Activated CD4-positive, alpha-beta T cell treated with anti-CD3 and anti-CD28 coated beads, Interleukin-2, Interleukin-6, amounts not matched to agents 100 ng/mL and 50 ng/mL, durations not matched to agents 16 hours and 8 hours (primary cell): ENCODE measurements at regions not wholly inside any gene's neighbourhood (a gene's known extent, or its start where the extent isn't known, plus 50 kb on each side); places are given as distances from the start of the nearest gene placed in this dataset.
A peak's percentile ranks its signal among the peaks of the same experiment; 100 is the strongest.

Source experiments
- DNase-seq: peaks from one replicate; pipeline ENCODE4 v3.0.0-alpha.2; 2020

DNA sequence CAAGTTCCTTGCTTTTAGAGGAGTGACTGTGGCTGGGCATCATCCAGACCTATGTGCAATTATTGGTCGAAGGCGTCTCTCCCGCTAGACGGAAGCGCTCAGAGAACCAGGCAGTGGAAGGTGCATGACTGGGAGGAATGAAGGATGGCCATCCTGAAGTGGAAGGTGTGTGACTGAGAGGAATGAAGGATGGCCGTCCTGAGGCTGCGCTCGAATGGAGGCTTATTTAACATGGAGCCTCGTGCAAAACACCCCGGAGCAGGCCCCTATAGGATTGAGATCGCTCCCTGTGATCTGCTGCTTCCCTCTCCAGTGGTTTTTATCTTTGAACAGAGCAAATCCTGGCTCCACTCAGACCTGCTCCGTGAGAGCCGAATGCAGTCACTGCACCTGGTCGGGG lies 140.2 kb upstream of the ID2 start:
- DNase-seq: no peak

DNA sequence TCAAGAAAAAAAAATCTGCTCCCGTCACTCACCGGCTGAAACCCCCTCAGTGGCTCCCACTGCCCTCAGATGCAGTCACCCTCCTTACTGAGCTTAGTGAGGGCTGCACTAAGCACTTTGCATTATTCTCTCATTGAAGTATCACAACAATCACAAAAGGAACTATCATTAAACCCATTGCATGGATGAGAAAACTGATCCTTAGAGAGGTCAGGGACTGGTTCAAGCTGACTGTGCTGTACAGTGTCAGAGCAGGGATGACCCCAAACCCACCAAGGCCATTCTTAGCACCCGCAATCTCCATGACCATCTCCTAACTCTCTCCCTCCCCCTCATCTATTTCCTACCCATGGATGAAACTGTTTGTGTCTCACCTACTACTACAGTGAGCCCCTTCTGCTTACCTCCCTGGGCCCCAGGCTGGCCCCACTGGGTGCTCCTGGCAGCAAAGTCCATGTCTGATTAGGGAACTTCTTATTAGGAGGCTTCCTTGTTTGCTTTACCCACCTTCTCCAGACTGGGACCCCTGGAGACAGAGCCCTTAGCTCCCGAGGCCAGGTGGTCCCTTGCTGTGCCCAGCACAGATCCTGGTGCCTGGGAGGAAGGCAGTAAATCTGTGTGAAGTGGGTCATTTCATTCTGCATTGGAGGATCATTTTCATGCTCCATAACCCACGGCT lies 139.3 kb upstream of the ID2 start:
- DNase-seq: no peak

DNA sequence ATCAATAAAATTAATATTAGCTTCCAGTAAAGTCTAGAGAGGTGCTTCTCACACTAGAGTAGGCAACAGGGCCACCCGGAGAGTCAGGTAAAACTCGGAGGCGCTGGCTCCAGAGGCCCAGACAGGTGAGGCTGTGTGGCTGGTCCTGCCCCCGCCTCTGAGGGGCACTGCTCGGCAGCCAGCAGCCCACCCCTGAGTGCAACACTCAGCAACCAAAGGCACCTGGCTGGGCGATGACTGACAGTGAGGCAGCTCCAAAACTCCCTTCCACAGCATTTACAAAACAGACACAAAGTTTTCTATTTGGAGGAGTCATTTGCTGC lies 138.8 kb upstream of the ID2 start:
- no peak for DNase-seq

DNA sequence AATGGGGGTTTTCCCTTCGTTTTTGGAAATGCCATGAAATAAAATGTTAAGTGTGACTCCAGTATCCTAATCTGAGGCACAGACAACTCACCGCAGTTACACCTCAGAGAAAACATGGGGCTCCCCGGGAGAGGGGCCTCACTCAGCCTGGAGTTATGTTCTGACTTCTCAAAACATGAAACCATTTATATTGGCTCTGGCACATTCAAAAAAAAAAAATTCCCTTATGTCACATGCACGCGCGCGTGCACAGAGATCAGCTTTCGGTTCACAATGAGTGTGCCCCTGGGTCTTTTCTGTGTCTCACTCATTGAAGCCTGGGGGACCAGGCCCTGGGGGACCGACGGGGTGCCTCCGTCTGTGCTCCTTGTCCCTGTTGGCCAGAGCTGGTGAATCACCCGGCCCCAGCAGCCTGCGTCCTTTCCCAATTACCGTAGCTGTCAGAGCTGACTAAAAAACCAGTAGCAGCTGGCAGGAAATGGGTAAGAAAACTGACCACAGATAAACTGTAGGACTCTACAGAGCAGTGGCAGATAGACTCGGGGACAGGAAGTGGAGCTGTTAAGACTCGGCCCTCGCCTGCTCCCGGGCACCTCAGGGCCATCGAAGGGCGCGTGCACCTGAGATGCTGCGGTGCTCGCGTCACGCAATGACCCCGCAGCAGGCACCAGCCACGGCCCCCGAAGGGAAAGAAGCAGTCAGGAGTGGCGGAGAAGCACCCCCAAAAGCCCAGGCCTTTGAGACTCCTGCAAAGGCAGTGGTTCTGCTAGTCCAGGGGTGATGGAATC lies 138.3 kb upstream of the ID2 start:
- peak; percentile 95 for DNase-seq

DNA sequence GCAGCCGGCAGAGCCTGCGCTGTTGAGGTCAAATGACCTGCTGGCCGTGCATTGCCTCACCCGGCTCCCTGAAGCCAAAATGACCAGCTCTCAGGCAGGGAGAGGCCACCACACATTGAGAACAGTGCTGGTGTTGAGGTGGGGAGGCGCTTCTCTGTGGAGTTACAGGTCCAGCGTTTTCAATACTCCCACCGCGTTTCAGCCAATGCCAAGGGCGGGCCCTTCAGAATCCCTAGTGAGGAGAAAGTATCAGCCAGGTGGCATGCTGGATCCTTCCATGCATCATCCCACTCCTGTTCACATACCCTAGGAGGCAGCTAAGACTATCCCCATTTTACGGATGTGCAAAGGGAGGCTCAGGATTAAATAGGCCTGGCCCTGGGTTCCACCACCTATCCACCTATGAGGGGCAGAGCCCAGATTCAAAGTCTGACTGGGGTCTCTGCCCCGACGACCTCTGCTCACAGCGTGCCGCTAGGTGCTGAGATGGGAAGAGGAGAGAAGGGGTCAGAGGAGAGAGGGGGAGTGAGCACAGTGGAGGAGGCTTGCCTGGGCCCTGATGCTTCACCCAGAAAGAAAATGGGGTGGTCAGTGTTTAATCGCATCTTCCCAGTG lies 137.6 kb upstream of the ID2 start:
- no peak for DNase-seq

DNA sequence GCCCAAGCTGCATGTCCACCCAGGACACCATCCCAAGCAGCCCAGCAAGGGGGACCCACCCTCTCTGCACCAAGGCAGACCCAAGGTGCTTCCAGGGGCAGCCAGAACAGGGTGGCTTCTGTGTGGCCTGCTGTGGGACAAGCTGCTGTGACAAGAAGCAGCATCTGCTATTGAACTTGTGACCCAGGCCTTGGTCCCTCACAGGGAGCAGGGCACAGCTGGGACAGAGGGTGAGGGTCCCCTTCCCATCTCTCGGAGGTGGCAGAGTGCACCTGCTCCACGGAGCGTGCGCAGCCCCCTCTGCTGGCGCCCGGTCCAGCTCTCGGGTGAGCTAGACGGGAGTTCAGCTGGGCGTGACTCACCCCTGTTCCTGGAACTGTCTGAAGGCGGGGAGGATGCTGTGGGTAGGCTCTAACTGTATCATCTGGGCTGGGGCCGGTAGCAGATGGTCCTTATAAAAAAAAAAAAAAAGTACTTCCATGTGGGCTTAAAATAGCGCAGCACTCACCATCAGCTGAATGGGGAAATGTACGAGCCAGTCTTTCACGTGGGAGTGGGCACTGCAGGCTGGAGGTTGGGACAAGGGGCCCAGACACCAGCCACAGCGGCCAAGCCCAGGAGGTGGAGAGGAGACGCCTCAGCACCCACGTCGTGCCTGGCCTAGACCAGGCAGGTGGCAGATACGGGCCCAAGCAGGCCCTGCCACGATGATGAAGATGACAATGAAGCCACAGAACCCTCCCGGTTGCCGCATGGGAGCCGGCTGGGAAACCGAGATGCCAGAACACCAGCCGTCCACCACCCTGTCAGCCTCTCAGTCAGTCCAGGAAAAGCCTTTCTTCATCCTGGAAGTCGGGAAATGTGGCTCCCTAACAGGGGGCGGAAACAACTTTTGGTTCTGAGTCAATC lies 136.8 kb upstream of the ID2 start:
- DNase-seq: peak; percentile 96

DNA sequence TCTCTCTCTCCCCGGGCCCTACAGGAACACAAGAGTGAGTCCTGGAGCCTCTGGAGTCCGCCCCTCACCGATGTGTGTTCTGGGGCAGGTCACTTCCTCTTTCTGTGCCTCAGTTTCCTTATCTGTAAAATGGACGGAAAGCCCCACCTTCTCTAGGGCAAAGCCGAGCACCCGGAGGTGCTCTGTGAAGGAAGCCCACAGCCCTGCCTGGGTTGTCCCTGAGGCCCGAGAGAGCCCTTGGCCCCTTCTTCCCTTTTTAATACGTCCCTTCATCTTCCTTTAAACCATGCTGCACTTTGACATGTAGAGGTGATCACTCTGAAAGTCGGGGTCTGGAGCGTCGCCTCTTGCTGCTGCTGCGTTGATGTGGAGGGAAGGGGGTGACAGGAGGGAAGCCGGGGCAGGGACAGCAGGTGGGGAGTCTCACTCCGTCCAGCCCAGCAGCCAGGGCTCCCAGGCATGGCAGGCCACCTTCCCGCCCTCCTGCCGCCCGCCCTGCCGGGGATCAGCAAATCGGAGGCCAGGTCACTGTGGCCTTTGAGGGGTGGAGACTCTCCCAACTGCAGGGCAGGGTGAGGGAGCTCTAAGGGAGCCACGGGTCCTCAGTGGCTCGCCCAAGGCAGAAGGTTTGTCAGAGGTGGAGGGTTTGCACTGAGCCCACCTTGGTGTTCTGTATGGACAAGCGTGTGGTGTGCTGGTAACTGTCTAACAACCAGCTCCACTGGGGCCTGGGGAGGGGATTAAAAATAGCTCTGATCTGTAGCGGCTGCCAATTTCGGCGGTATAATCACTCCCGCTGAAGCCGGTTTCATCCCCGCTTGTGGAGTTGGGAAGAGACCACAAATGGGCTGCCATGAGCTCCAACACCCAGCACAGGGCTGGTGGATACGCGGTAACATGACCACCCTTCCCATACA lies 135.9 kb upstream of the ID2 start:
- DNase-seq: no peak

DNA sequence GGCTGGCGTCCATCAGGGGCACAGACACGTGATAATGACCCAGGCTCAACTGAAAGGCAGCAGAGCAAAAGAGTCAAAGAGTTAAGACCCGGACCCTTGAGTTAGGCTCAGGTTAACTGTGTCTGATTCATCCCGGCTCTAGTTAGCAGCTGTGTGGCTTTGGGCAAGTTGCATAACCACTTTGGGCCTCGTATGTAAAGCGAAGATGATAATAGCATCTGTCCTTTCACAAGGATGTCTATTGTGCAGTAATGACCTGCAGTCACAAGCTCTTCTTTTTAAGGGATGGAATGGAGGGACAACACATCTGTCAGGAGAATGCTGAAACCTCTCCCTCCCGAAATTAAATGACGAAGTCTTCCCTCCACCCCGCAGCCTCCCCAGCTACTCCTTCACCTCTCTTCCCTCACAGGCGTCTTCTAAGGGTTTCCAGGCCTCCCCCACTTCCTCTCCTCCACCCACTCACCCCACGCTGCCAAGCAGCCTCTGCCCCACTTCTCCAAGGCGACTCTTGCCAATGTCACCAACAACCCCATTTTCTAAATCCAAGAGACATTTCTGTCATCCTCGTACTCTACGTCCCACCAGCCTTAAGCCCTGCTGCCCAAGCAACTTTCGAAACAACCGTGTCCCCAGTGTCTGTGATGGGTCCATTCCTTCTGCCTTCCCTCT lies 135.1 kb upstream of the ID2 start:
- DNase-seq: peak; percentile 48

DNA sequence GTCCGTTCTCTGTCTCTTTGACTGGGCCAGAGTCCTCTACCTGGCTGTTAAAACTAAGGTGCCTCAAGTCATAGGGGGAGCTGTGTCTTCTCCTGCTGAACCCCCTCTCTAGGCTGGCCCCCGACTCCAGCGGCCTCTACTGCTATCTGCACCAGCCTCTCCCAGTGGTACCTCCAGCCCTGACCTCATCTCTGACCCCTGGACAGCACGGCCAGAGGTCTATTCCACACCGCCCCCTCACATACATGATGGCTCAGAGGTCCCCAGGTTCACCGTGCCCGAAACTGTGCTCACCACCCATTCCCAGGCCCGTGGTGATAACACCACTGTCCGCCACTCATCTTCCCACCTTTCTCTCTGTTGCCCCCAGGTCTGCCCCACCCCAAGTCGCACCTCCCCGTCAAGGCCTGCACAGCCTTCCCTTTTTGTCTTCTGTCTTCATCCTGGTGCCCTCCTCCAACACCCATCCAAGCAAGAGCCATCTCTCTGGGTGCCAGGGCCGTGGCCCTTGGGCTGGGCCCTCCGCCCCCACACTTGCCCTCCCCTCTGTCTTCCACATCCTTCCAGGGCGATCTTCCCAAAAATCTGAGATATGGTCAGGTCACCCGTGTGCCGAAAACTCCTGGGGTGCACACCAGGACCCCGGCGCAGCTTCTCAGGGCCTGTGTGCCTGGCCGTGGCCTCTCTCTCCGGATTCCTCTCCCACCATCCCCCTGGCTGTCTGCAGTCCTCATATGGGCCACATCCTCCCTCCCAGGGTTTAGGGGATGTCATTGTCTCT lies 134.4 kb upstream of the ID2 start:
- no peak for DNase-seq

DNA sequence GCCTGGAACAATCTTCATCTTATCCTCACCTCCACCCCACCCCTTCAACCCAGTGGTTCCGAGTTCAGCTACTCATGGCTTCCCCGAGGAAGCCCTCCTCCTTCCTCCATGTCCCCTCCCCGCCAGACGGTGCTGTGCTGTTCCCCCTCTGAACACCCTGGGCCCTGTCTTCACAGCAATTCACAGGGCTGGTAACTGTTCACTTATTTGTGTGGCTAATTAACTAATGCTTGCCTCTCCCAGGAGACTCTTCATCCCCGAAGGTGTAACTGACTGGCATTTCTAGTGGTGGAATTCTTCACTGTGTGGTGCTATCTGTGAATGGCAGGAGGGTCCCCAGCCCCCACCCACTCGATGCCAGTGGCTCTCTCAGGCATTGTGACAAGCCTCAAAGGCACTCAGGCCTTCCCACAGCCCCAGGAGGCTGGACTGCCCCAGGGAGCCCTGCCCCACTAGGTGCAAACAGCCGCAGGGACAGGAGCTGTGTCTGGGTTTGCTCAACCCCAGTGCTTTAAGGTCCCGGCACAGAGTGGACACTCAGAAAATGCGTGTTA lies 133.7 kb upstream of the ID2 start:
- DNase-seq: no peak

DNA sequence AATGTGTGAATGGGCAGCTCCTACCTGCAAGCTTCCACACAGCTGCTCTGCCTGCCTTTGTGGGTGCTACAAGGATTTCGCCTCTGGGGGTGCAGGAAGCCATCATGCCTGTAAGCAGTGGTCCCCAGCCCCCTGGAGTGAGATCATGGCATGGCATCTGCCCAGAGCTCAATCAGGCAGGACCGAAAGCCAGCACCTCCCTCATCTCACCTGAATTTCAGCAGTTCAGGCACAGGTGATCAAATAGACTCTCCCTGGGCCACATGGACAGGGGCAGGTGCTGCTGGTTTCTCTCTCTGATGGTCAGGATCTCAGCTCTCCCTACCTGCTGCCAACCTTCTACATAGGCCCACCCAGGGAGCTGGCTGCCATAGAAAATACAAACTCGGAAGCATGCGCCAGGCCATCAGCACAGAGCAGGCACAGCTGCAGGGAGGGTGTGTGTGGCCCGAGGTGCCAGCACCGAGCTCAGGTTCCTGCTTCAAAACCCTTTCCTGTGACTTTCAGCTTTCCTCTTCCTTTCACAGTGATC lies 133.2 kb upstream of the ID2 start:
- no peak for DNase-seq

DNA sequence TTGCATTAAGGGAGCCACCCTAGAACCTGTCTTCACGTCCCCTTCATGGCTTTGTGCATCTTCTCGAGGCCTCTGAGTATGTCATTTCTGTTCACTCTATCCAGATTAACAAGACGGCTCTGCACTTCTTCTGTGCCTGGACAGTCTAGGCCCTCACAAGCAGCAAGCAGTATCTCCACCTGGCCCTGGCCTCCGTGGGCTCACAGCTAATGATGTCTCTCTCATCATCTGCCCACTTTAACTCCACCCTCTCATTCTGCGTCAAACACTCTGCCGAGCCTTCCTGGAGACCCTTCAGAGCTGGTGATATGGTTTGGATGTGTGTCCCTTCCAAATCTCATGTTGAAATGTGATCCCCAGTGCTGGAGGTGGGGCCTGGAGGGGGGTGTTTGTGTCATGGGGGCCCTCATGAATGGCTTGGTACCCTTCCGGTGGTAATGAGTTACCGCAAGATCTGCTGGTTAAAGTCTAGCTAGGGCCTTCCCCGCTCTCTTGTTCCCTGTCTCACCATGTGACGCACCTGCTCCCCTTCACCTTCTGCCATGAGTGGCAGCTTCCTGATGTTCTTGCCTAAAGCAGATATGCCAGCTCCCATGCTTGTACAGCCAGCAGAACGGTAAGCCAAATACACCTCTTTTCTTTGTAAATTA lies 132.5 kb upstream of the ID2 start:
- no peak for DNase-seq

DNA sequence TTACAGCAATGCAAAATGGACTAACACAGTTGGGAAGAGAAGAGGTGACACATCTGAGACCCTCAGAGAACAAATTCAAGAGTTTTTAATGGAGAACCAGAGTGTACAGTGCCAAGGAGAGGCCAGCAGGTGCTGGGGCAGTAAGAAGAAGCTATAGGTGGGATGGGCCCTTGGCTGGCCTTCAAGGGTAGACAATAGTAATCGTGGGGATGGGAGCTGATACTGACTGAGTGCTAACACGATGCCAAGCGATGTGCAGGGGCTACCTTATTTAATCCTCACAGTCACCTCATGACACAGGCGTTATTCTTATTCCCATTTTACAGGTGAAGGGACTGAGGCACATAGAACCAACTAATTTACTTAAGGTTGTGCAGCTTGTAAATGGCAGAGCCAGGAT lies 131.9 kb upstream of the ID2 start:
- no peak for DNase-seq

DNA sequence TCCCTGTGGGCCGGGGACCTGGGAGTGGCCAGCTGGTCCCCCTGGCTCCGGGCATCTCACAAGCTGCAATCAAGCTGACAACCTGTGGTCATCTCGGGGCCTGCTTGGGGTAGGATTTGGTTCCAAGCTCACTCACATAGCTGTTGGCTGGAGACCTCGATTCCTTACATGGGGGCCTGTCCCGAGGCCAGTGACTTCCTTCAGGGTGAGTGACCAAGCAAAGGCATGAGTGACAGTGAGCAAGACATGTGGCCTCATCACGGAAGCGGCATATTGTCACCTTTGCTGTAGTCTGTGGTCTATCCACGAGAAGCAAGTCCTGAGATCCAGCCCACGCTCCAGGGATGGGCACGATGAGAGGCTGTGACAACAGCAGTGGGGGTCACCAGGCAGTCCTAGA lies 131.4 kb upstream of the ID2 start:
- no peak for DNase-seq

DNA sequence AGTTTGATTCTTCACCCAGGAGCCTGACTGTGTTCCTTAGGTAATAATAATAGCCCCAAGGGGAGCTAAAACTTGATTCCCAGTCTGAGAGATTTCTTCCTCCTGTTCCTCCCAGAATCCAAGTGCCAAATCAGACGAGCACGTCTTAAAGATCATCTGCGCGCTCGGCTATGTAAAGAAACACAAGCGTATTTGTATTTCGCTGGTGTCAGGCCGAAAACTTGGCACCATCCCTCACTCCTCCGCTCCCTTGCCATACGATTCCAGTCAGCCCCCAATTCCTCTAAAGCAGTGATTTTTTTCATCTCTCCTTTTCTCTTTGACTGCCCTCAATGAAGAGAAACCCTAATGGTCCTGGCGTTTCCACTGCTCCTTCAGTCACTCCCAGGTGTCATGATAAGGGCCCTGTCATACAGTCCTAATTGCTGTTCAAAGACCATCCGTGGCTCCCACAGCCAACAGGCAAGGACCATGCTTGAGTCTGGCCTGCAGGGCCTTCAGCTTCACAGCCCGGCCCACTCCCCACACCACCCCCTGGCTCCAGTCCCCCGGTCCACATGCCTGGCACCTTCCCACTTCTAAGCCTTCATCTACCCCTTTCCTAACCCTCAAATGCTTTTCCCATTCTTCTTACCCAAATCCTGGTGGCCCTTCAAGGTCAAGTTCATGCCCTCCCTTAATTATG lies 130.8 kb upstream of the ID2 start:
- DNase-seq: no peak

DNA sequence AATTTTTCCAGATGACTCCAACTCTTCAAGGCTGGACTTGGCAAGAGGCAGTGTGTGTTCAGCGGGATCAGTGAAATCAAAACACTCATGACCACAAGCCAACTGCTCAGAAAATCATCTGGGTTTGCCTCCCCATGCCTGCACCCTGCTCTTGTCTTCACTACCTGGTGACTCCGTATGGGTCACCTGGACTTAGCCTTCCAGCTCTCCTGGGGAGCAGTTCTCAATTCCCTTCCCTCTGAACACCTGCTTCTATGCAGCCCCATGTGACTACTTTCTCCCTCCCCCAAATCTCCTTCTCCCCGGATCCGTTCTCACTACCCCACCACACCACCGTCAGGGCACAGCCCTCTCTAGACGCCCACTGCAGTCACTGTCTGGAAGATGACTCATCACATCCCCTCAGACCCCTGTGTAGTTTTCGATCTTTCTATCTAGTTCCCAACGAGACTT lies 130.2 kb upstream of the ID2 start:
- no peak for DNase-seq

DNA sequence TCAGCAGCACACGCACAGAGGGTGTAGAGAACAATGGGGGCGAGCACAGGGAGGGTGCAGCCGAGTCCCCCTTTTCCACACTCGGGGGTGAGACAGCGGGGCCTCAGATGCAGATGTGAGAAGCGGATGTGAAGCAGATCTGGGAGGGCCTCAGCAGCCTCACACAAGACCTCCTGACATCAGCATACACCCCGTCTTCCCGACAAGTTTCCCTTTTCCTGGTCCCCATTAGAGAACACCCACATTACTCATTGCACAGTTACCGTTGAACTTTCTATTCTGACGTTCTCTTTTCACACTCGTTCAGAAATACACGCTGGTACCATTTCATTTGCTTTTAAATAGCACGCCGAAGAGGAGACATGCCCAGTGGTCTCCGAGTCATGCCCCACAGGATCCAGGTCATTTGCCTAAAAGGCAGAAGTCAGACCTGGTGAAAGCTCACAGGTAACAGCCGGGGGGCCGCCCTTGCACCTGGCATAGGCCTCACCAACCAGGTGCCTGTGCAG lies 129.5 kb upstream of the ID2 start:
- no peak for DNase-seq

DNA sequence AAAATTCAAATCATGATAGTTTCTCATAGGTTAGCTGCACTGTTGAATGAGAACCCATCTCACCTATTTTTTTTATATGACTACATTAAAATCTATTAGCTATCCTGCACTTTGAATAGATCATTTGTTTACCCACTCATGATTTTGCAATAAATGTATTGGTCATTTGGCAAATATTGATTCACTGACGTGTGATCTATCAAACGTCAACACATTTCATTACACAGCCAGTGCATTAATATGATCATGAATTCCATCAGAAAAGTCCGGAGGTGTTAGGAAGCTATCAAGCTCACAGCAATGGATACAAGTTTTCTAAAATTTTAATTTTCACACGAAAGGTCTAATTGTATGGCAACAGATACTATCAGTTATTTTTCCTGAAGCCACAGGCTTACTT lies 128.2 kb upstream of the ID2 start:
- DNase-seq: no peak

DNA sequence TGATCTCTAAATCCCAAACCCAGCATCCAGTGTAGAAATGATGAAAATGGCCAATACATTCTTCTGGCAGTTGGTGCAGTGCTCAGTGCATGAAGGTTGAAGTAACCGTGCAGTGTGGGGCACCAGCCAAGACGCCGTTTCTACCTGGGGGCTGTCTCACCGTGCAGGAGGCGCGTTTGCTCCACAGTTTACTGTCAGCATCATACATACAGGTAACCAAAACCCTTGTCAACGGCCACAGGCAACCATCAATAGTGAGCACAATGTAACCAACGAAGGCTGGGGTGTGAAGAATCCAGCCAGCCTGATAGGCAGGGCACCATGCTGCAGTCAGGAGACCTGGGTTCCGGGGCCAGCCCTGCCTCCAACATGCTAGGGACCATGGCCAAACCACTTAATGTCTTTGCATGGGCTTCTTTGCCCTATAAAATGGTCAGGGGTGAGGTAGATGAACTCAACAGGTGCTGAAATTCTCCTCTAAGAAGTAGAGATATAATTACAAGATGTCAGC lies 127.5 kb upstream of the ID2 start:
- DNase-seq: no peak
